ENCODE measurements at regions not wholly inside any gene's neighbourhood (a gene's known extent, or its start where the extent isn't known, plus 50 kb on each side); places are given as distances from the start of the nearest gene placed in this dataset.

GRCh38 chr20:24751551-24751950 is 197.5 kb upstream of the CST7 start:
- H3K79me2 ChIP-seq (ENCODE audit: control insufficient read depth, insufficient read depth, low read length), result no peaks in the 10 kb centered on the region
- BruUV-seq (replicated peaks), result no TSS peak
- ATAC-seq, result no peak
- no peak overlapping the region for H3K9ac ChIP-seq (ENCODE audit: insufficient read depth in 1 of 2, low read depth in 2 of 2, low read length in 2 of 2)
- 3% methylated on average over 4 of the region's 4 CpGs for WGBS (ENCODE audit: insufficient coverage, low coverage, missing lambda C conversion rate)
- no peak for DNase-seq (ENCODE audit: extremely low read depth in 1 of 4, low spot score in 3 of 4)
- H3K4me3 ChIP-seq, result no peak overlapping the region
- H3K4me2 ChIP-seq (ENCODE audit: insufficient read depth, low read length), result no peak overlapping the region
- no peak for TF ChIP-seq ZNF197 (CRISPR knock-in tag; IDR thresholded peaks at IDR 0.05; ENCODE audit: low read depth)
- no peak for TF ChIP-seq MAFF (IDR thresholded peaks at IDR 0.05; ENCODE audit: low read length)
- TF ChIP-seq CLOCK (CRISPR knock-in tag; IDR thresholded peaks at IDR 0.05; ENCODE audit: borderline replicate concordance), result no peak
- TF ChIP-seq DACH1 (IDR thresholded peaks at IDR 0.05; ENCODE audit: partially characterized antibody), result no peak
- no peak for TF ChIP-seq SMARCE1 (IDR thresholded peaks at IDR 0.05)
- no peak for TF ChIP-seq ILK (tag; IDR thresholded peaks at IDR 0.05; ENCODE audit: borderline replicate concordance, low read depth)
- no peak for TF ChIP-seq CAMTA2 (CRISPR knock-in tag; conservative IDR thresholded peaks at IDR 0.05)
- TF ChIP-seq PHF8 (IDR thresholded peaks at IDR 0.05; ENCODE audit: borderline replicate concordance, low read length), result no peak
- TF ChIP-seq CEBPB (tag; IDR thresholded peaks at IDR 0.05), result no peak
- TF ChIP-seq ZNF133 (CRISPR knock-in tag; IDR thresholded peaks at IDR 0.05), result no peak
- TF ChIP-seq RCOR1 (IDR thresholded peaks at IDR 0.05; ENCODE audit: borderline replicate concordance in 1 of 2, low read depth in 2 of 2, low read length in 2 of 2), result no peak
- CTCF ChIA-PET (ENCODE audit: low intra/inter-chr PET ratio), result no interaction called here
- no peaks in the 10 kb centered on the region for H3K9me1 ChIP-seq (ENCODE audit: control insufficient read depth, insufficient read depth, low read length)
- H3K36me3 ChIP-seq (ENCODE audit: control insufficient read depth, insufficient read depth, low read length), result no peaks in the 10 kb centered on the region
- POLR2A ChIA-PET, result interaction anchor here (1.2 kb wide), 1 partner anchor 12 kb away, joined by 3 read pairs; no protein-coding TSS in a partner anchor
- H3K9me3 ChIP-seq (replicated peaks; ENCODE audit: control insufficient read depth, insufficient read depth, low read depth, low read length), result no peaks in the 10 kb centered on the region
- FAIRE-seq, result no peak
- no peaks in the 10 kb centered on the region for H3K27me3 ChIP-seq (ENCODE audit: control insufficient read depth in 2 of 2, insufficient read depth in 2 of 2, low read length in 2 of 2)
- intact Hi-C loops (cut with micrococcal nuclease) (no loop called here), in situ Hi-C loops (cut with MboI) (no loop called here)
- no peaks in the 10 kb centered on the region; a peak in 1 of 5 replicates for H3K4me1 ChIP-seq (replicated peaks in 1 of 2; ENCODE audit: control insufficient read depth in 2 of 2, insufficient read depth in 2 of 2, low read length in 2 of 2)
- H3K27ac ChIP-seq (ENCODE audit: extremely low read depth, low read depth, low read length), result no peak overlapping the region
- H4K20me1 ChIP-seq (replicated peaks; ENCODE audit: control insufficient read depth, insufficient read depth, low read length), result no peaks in the 10 kb centered on the region
- H2AFZ ChIP-seq (ENCODE audit: low read depth, low read length), result no peak overlapping the region
